Omental fat pad (tissue), 3 donors: ENCODE measurements at regions not wholly inside any gene's neighbourhood (a gene's known extent, or its start where the extent isn't known, plus 50 kb on each side); places are given as distances from the start of the nearest gene placed in this dataset.
A peak's percentile ranks its signal among the peaks of the same experiment; 100 is the strongest.

Source experiments
- ATAC-seq: fragments of 150-250 bp; one replicate; pipeline ENCODE4 v1.9.1; 2016; ENCODE audit warnings: mild to moderate bottlenecking, moderate library complexity; ENCODE audit not compliant: low FRiP score
- DNase-seq: peaks from one replicate; pipeline ENCODE4 v3.0.0-alpha.2; 2019; ENCODE audit warnings: low spot score
- CTCF ChIP-seq, 3 donors: fragments of 450-650 bp; IDR thresholded peaks; one replicate each; pipeline ENCODE4 v1.5.1; 2016 to 2017; ENCODE audit warnings: antibody characterized with exemption in 3 of 3, mild to moderate bottlenecking in 3 of 3, moderate library complexity in 2 of 3

GRCh38 chr7:155867734-155868400 lies 55.6 kb upstream of the SHH start:
- no peak for ATAC-seq
- no peak for TF ChIP-seq CTCF (IDR thresholded peaks at IDR 0.05)
- no peak for DNase-seq

GRCh38 chr7:155867280-155867679 lies 55.0 kb upstream of the SHH start:
- no peak for TF ChIP-seq CTCF (IDR thresholded peaks at IDR 0.05)
- ATAC-seq: no peak

GRCh38 chr7:155865830-155866525 lies 53.7 kb upstream of the SHH start:
- peak; percentile 17 for DNase-seq
- no peak for TF ChIP-seq CTCF (IDR thresholded peaks at IDR 0.05)
- no peak for ATAC-seq

More at GRCh38 chr7:155867280-155867679, 55.0 kb upstream of the SHH start:
- no peak for DNase-seq

GRCh38 chr7:155864991-155865690 lies 52.9 kb upstream of the SHH start:
- no peak for ATAC-seq
- no peak for TF ChIP-seq CTCF (IDR thresholded peaks at IDR 0.05)
- DNase-seq: peak; percentile 7

GRCh38 chr7:155864271-155864985 lies 52.2 kb upstream of the SHH start:
- DNase-seq: peak; percentile 9
- no peak for TF ChIP-seq CTCF (IDR thresholded peaks at IDR 0.05)
- ATAC-seq: no peak

- DNase-seq (no peak), ATAC-seq (no peak)
- TF ChIP-seq CTCF (IDR thresholded peaks at IDR 0.05): no peak
These were observed 51.5 kb upstream of the SHH start for GRCh38 chr7:155863721-155864151.
